GM12873 (cell line): ENCODE measurements at regions not wholly inside any gene's neighbourhood (a gene's known extent, or its start where the extent isn't known, plus 50 kb on each side); places are given as distances from the start of the nearest gene placed in this dataset.

Source experiments
- CTCF ChIP-seq: IDR thresholded peaks from 2 replicates; pipeline ENCODE4 v1.5.1; 2012; ENCODE audit warnings: low read depth, mild to moderate bottlenecking, moderate library complexity, low read length, control low read depth; ENCODE audit not compliant: insufficient read depth; ENCODE audit errors: missing control alignments

- no peak for TF ChIP-seq CTCF
Observed at GRCh38 chr6:65761890-65762289, 54.9 kb upstream of the EYS start.

GRCh38 chr6:65760285-65760684 lies 53.3 kb upstream of the EYS start:
- no peak for TF ChIP-seq CTCF
